ENCODE measurements at regions not wholly inside any gene's neighbourhood (a gene's known extent, or its start where the extent isn't known, plus 50 kb on each side); places are given as distances from the start of the nearest gene placed in this dataset.

- TF ChIP-seq CTCF (conservative IDR thresholded peaks at IDR 0.05; ENCODE audit: low read depth, low read length) (no peak), EZH2 (IDR thresholded peaks at IDR 0.05; ENCODE audit: borderline replicate concordance, low read depth, low read length, poor library complexity, severe bottlenecking) (no peak)
These were observed 205.9 kb downstream of the HS3ST3A1 start for GRCh38 chr17:13395862-13396261.

Data from A673 (cell line).